ENCODE measurements at regions not wholly inside any gene's neighbourhood (a gene's known extent, or its start where the extent isn't known, plus 50 kb on each side); places are given as distances from the start of the nearest gene placed in this dataset.

- FAIRE-seq (no peak), DNase-seq (ENCODE audit: insufficient read length) (no peak)
Observed at GRCh38 chr4:115361781-115362180, 248.4 kb upstream of the NDST4 start.

GRCh38 chr4:115360431-115360830 lies 247.0 kb upstream of the NDST4 start:
- no peak for TF ChIP-seq POLR2AphosphoS5 (IDR thresholded peaks at IDR 0.05; ENCODE audit: low read depth, low read length)
- TF ChIP-seq POLR2A (IDR thresholded peaks at IDR 0.05; ENCODE audit: low read depth, low read length): no peak
- TF ChIP-seq TAF1 (IDR thresholded peaks at IDR 0.05; ENCODE audit: borderline replicate concordance, low read depth, low read length): no peak
- no peak for DNase-seq (ENCODE audit: insufficient read length)
- FAIRE-seq: no peak

More at GRCh38 chr4:115361781-115362180, 248.4 kb upstream of the NDST4 start:
- TF ChIP-seq POLR2AphosphoS5 (IDR thresholded peaks at IDR 0.05; ENCODE audit: low read depth, low read length): no peak
- no peak for TF ChIP-seq TAF1 (IDR thresholded peaks at IDR 0.05; ENCODE audit: borderline replicate concordance, low read depth, low read length)
- TF ChIP-seq POLR2A (IDR thresholded peaks at IDR 0.05; ENCODE audit: low read depth, low read length): no peak

GRCh38 chr4:115357776-115358175 lies 244.4 kb upstream of the NDST4 start:
- TF ChIP-seq TAF1 (IDR thresholded peaks at IDR 0.05; ENCODE audit: borderline replicate concordance, low read depth, low read length) (no peak), POLR2AphosphoS5 (IDR thresholded peaks at IDR 0.05; ENCODE audit: low read depth, low read length) (no peak), POLR2A (IDR thresholded peaks at IDR 0.05; ENCODE audit: low read depth, low read length) (no peak)
- DNase-seq (ENCODE audit: insufficient read length) (no peak), FAIRE-seq (no peak)

GRCh38 chr4:115356176-115356575 lies 242.8 kb upstream of the NDST4 start:
- TF ChIP-seq TAF1 (IDR thresholded peaks at IDR 0.05; ENCODE audit: borderline replicate concordance, low read depth, low read length) (no peak), POLR2A (IDR thresholded peaks at IDR 0.05; ENCODE audit: low read depth, low read length) (no peak), POLR2AphosphoS5 (IDR thresholded peaks at IDR 0.05; ENCODE audit: low read depth, low read length) (no peak)
- DNase-seq (ENCODE audit: insufficient read length) (no peak), FAIRE-seq (no peak)

GRCh38 chr4:115355329-115355728 lies 241.9 kb upstream of the NDST4 start:
- FAIRE-seq: no peak
- TF ChIP-seq POLR2A (IDR thresholded peaks at IDR 0.05; ENCODE audit: low read depth, low read length): no peak
- TF ChIP-seq TAF1 (IDR thresholded peaks at IDR 0.05; ENCODE audit: borderline replicate concordance, low read depth, low read length): no peak
- TF ChIP-seq POLR2AphosphoS5 (IDR thresholded peaks at IDR 0.05; ENCODE audit: low read depth, low read length): no peak

GRCh38 chr4:115353370-115353769 lies 239.9 kb upstream of the NDST4 start:
- DNase-seq (ENCODE audit: insufficient read length) (no peak), FAIRE-seq (no peak)
- TF ChIP-seq TAF1 (IDR thresholded peaks at IDR 0.05; ENCODE audit: borderline replicate concordance, low read depth, low read length) (no peak), POLR2AphosphoS5 (IDR thresholded peaks at IDR 0.05; ENCODE audit: low read depth, low read length) (no peak), POLR2A (IDR thresholded peaks at IDR 0.05; ENCODE audit: low read depth, low read length) (no peak)

More at GRCh38 chr4:115355329-115355728, 241.9 kb upstream of the NDST4 start:
- DNase-seq (ENCODE audit: insufficient read length): no peak

- TF ChIP-seq POLR2A (IDR thresholded peaks at IDR 0.05; ENCODE audit: low read depth, low read length) (no peak), TAF1 (IDR thresholded peaks at IDR 0.05; ENCODE audit: borderline replicate concordance, low read depth, low read length) (no peak)
- no peak for FAIRE-seq
Observed at GRCh38 chr4:115343171-115343570, 229.8 kb upstream of the NDST4 start.

GRCh38 chr4:115334736-115335411 lies 221.5 kb upstream of the NDST4 start:
- no peak for TF ChIP-seq POLR2A (IDR thresholded peaks at IDR 0.05; ENCODE audit: low read depth, low read length)
- no peak for TF ChIP-seq POLR2AphosphoS5 (IDR thresholded peaks at IDR 0.05; ENCODE audit: low read depth, low read length)
- no peak for TF ChIP-seq TAF1 (IDR thresholded peaks at IDR 0.05; ENCODE audit: borderline replicate concordance, low read depth, low read length)
- DNase-seq (ENCODE audit: insufficient read length): no peak
- no peak for FAIRE-seq

More at GRCh38 chr4:115343171-115343570, 229.8 kb upstream of the NDST4 start:
- no peak for DNase-seq (ENCODE audit: insufficient read length)

- TF ChIP-seq TAF1 (IDR thresholded peaks at IDR 0.05; ENCODE audit: borderline replicate concordance, low read depth, low read length) (no peak), POLR2A (IDR thresholded peaks at IDR 0.05; ENCODE audit: low read depth, low read length) (no peak), POLR2AphosphoS5 (IDR thresholded peaks at IDR 0.05; ENCODE audit: low read depth, low read length) (no peak)
- no peak for FAIRE-seq
- no peak for DNase-seq (ENCODE audit: insufficient read length)
Observed at GRCh38 chr4:115332078-115332477, 218.7 kb upstream of the NDST4 start.

- TF ChIP-seq POLR2A (IDR thresholded peaks at IDR 0.05; ENCODE audit: low read depth, low read length): no peak
- no peak for TF ChIP-seq POLR2AphosphoS5 (IDR thresholded peaks at IDR 0.05; ENCODE audit: low read depth, low read length)
- no peak for TF ChIP-seq TAF1 (IDR thresholded peaks at IDR 0.05; ENCODE audit: borderline replicate concordance, low read depth, low read length)
- no peak for DNase-seq (ENCODE audit: insufficient read length)
- no peak for FAIRE-seq
Observed at GRCh38 chr4:115331241-115331640, 217.8 kb upstream of the NDST4 start.

- TF ChIP-seq TAF1 (IDR thresholded peaks at IDR 0.05; ENCODE audit: borderline replicate concordance, low read depth, low read length) (no peak), POLR2A (IDR thresholded peaks at IDR 0.05; ENCODE audit: low read depth, low read length) (no peak), POLR2AphosphoS5 (IDR thresholded peaks at IDR 0.05; ENCODE audit: low read depth, low read length) (no peak)
- DNase-seq (ENCODE audit: insufficient read length) (no peak), FAIRE-seq (no peak)
Observed at GRCh38 chr4:115325836-115326235, 212.4 kb upstream of the NDST4 start.

GRCh38 chr4:115323106-115323707 lies 209.8 kb upstream of the NDST4 start:
- FAIRE-seq (no peak), DNase-seq (ENCODE audit: insufficient read length) (no peak)
- TF ChIP-seq POLR2A (IDR thresholded peaks at IDR 0.05; ENCODE audit: low read depth, low read length) (no peak), POLR2AphosphoS5 (IDR thresholded peaks at IDR 0.05; ENCODE audit: low read depth, low read length) (no peak), TAF1 (IDR thresholded peaks at IDR 0.05; ENCODE audit: borderline replicate concordance, low read depth, low read length) (no peak)
